GM21737 (cell line): ENCODE measurements at regions not wholly inside any gene's neighbourhood (a gene's known extent, or its start where the extent isn't known, plus 50 kb on each side); places are given as distances from the start of the nearest gene placed in this dataset.
A peak's percentile ranks its signal among the peaks of the same experiment; 100 is the strongest.

Experiments
- ATAC-seq: cut with Tn5 transposase; IDR thresholded peaks from one replicate; pipeline ENCODE4 v1.9.1; 2021; ENCODE audit warnings: mild to moderate bottlenecking, moderate library complexity; ENCODE audit not compliant: unreplicated experiment

- ATAC-seq: no peak
Measured at GRCh38 chr3:145815707-145816413, 345.1 kb downstream of the PLOD2 start.

- no peak for ATAC-seq
Measured at GRCh38 chr3:145817870-145818483, 343.0 kb downstream of the PLOD2 start.

GRCh38 chr3:145820170-145820569, 340.8 kb downstream of the PLOD2 start:
- no peak for ATAC-seq

GRCh38 chr3:145842294-145842902, 318.6 kb downstream of the PLOD2 start:
- ATAC-seq: no peak

- no peak for ATAC-seq
Measured at GRCh38 chr3:145843561-145843960, 317.4 kb downstream of the PLOD2 start.

GRCh38 chr3:145849115-145849514, 311.9 kb downstream of the PLOD2 start:
- ATAC-seq: no peak

- no peak for ATAC-seq
Measured at GRCh38 chr3:145854499-145854898, 306.5 kb downstream of the PLOD2 start.

GRCh38 chr3:145857956-145858355, 303.0 kb downstream of the PLOD2 start:
- ATAC-seq: no peak

- no peak for ATAC-seq
Measured at GRCh38 chr3:145864336-145864735, 296.6 kb downstream of the PLOD2 start.

- no peak for ATAC-seq
Measured at GRCh38 chr3:145865399-145866018, 295.5 kb downstream of the PLOD2 start.

GRCh38 chr3:145869958-145870357, 291.0 kb downstream of the PLOD2 start:
- ATAC-seq: peak; percentile 74

GRCh38 chr3:145882436-145882835, 278.5 kb downstream of the PLOD2 start:
- no peak for ATAC-seq

GRCh38 chr3:145889730-145890129, 271.3 kb downstream of the PLOD2 start:
- ATAC-seq: no peak

- no peak for ATAC-seq
Measured at GRCh38 chr3:145892869-145893268, 268.1 kb downstream of the PLOD2 start.

GRCh38 chr3:145893331-145893730, 267.7 kb downstream of the PLOD2 start:
- ATAC-seq: no peak

- no peak for ATAC-seq
Measured at GRCh38 chr3:145898487-145898886, 262.5 kb downstream of the PLOD2 start.

GRCh38 chr3:145899241-145899640, 261.7 kb downstream of the PLOD2 start:
- ATAC-seq: no peak

- peak; percentile 63 for ATAC-seq
Measured at GRCh38 chr3:145900056-145900829, 260.7 kb downstream of the PLOD2 start.

- ATAC-seq: no peak
Measured at GRCh38 chr3:145902166-145902565, 258.8 kb downstream of the PLOD2 start.

GRCh38 chr3:145903472-145904013, 257.4 kb downstream of the PLOD2 start:
- ATAC-seq: no peak

- no peak for ATAC-seq
Measured at GRCh38 chr3:145904138-145904537, 256.8 kb downstream of the PLOD2 start.
